Astrocyte of the spinal cord (primary cell): ENCODE measurements at regions not wholly inside any gene's neighbourhood (a gene's known extent, or its start where the extent isn't known, plus 50 kb on each side); places are given as distances from the start of the nearest gene placed in this dataset.

Experiments
- DNase-seq: peaks from one replicate; pipeline ENCODE4 v3.0.0; 2011; ENCODE audit warnings: low read depth, low spot score
- H3K4me3 ChIP-seq: 2 replicates; pipeline ENCODE4 v1.5.1; 2011; ENCODE audit warnings: low read depth, mild to moderate bottlenecking, low read length, moderate library complexity
- CTCF ChIP-seq: IDR thresholded peaks from 2 replicates; pipeline ENCODE4 v1.5.1; 2012; ENCODE audit warnings: low read depth, mild to moderate bottlenecking, low read length, inconsistent platforms
- in situ Hi-C: cut with HindIII; loops from 2 replicates; pipeline ENCODE4 v1.10.0; 2017; ENCODE audit warnings: low sequenced_read_pairs

DNA sequence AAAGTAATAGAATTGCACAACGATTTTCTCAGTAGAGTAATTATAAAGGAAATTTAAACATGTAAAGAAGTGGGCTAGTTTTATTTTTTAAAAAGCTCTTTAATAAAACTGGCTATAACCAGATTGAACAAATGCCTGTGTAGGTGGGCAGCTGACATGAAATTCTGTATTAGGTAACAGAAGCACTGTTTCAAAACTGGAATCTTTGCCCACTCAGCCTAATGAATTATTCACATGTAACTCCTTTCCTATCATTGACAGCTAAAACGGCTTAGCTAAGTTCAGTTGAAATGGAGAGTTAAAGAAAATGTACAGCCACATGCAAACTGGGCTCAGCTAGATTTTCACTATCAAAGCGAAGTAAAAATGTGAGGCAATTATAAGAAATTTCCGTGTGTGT is 1300.1 kb upstream of the ACO1 start:
- no peak overlapping the region for H3K4me3 ChIP-seq
- in situ Hi-C loops = no loop called here
- DNase-seq = no peak
- TF ChIP-seq CTCF = no peak

DNA sequence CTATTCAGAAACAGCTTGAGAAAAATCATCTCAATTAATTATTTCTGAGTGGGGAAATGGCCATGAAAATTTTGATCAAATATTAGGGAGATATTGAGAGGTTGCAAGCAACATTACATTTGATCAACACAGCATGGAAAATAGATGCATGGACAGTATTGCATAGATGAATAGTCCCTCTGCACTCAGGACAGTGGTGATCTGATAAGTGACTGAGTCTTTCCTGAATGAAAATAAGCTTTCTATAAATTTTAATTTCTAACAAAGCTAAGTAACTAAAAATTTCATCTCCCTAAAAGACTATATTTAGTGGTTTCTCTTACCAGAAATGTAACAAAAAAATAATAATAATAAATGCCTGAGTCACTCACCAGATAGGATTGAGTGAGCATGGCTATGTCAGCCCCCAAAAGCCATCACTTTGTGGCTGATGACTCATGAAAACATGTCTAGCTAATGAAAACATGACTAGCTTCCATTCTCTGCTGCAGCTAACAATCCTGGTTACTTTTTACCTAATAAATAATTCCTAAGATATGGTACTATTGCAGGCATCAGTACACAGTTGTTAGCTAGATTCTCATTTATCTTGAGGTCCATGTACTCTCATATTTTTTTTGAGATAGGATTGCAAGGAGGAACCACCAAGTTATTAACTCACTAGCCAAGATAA is 1294.8 kb upstream of the ACO1 start:
- in situ Hi-C loops = no loop called here
- DNase-seq = peak; percentile 80
- H3K4me3 ChIP-seq = no peak overlapping the region
- no peak for TF ChIP-seq CTCF

GRCh38 chr9:31100311-31100710 is 1284.1 kb upstream of the ACO1 start:
- TF ChIP-seq CTCF = no peak
- in situ Hi-C loops = no loop called here
- no peak for DNase-seq
- H3K4me3 ChIP-seq = no peak overlapping the region

GRCh38 chr9:31103836-31104235 is 1280.6 kb upstream of the ACO1 start:
- H3K4me3 ChIP-seq = no peak overlapping the region
- DNase-seq = peak; percentile 8
- in situ Hi-C loops = no loop called here
- TF ChIP-seq CTCF = no peak

DNA sequence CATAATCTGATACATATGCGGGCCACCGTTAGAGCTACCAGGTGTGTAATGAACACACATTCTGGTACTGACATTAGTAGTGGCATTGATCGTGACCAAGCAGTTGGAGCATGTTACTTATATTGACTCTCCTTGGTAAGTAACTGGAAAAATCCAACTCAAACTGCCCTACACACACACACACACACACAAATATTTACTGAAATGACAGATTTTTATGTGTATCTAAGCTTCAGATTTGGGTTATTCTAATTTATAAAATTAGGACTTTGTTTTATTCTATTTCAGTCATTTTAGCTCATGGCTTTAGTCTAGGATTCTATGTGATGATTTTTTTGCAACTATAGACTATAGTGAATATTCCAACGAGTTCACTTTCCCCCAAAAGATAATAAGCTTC is 1280.2 kb upstream of the ACO1 start:
- in situ Hi-C loops = no loop called here
- no peak for DNase-seq
- H3K4me3 ChIP-seq = no peak overlapping the region
- TF ChIP-seq CTCF = no peak

- H3K4me3 ChIP-seq = no peak overlapping the region
Observed at GRCh38 chr9:31112491-31112890, 1272.0 kb upstream of the ACO1 start.

More at GRCh38 chr9:31112491-31112890, 1272.0 kb upstream of the ACO1 start:
- in situ Hi-C loops = no loop called here
- TF ChIP-seq CTCF = no peak
- DNase-seq = no peak
